Parathyroid adenoma (tissue), 2 donors: ENCODE measurements at regions not wholly inside any gene's neighbourhood (a gene's known extent, or its start where the extent isn't known, plus 50 kb on each side); places are given as distances from the start of the nearest gene placed in this dataset.

ENCODE experiments used
- H2AFZ ChIP-seq: fragments of 300-600 bp; sonication (generic); one replicate; pipeline ENCODE4 v1.7.0; 2017; ENCODE audit warnings: antibody characterized with exemption, mild to moderate bottlenecking
- H3K27ac ChIP-seq: fragments of 300-600 bp; sonication (generic); one replicate; pipeline ENCODE4 v1.7.0; 2017
- H3K27me3 ChIP-seq: fragments of 300-600 bp; sonication (generic); one replicate; pipeline ENCODE4 v1.7.0; 2017; ENCODE audit warnings: low read length; ENCODE audit not compliant: control insufficient read depth, insufficient read depth
- H3K36me3 ChIP-seq: fragments of 300-600 bp; sonication (generic); one replicate; pipeline ENCODE4 v1.7.0; 2017; ENCODE audit warnings: low read length; ENCODE audit not compliant: control insufficient read depth, insufficient read depth
- H3K4me1 ChIP-seq: fragments of 300-600 bp; sonication (generic); one replicate; pipeline ENCODE4 v1.7.0; 2017; ENCODE audit warnings: control low read depth
- H3K4me2 ChIP-seq: fragments of 300-600 bp; sonication (generic); one replicate; pipeline ENCODE4 v1.7.0; 2017; ENCODE audit warnings: low read length
- H3K4me3 ChIP-seq: fragments of 300-600 bp; sonication (generic); one replicate; pipeline ENCODE4 v1.7.0; 2017; ENCODE audit warnings: low read depth, low read length
- H3K79me2 ChIP-seq: fragments of 300-600 bp; sonication (generic); one replicate; pipeline ENCODE4 v1.7.0; 2017; ENCODE audit warnings: control low read depth
- H3K9ac ChIP-seq: fragments of 300-600 bp; sonication (generic); one replicate; pipeline ENCODE4 v1.7.0; 2017; ENCODE audit warnings: mild to moderate bottlenecking
- H3K9me3 ChIP-seq: fragments of 300-600 bp; sonication (generic); one replicate; pipeline ENCODE4 v1.7.0; 2017; ENCODE audit warnings: low read length; ENCODE audit not compliant: control insufficient read depth
- CTCF ChIP-seq: fragments of 300-600 bp; sonication (generic); IDR thresholded peaks from one replicate; pipeline ENCODE4 v1.7.0; 2017; ENCODE audit warnings: antibody characterized with exemption, mild to moderate bottlenecking
- donor health status: primary hyperparathyroidism.

DNA sequence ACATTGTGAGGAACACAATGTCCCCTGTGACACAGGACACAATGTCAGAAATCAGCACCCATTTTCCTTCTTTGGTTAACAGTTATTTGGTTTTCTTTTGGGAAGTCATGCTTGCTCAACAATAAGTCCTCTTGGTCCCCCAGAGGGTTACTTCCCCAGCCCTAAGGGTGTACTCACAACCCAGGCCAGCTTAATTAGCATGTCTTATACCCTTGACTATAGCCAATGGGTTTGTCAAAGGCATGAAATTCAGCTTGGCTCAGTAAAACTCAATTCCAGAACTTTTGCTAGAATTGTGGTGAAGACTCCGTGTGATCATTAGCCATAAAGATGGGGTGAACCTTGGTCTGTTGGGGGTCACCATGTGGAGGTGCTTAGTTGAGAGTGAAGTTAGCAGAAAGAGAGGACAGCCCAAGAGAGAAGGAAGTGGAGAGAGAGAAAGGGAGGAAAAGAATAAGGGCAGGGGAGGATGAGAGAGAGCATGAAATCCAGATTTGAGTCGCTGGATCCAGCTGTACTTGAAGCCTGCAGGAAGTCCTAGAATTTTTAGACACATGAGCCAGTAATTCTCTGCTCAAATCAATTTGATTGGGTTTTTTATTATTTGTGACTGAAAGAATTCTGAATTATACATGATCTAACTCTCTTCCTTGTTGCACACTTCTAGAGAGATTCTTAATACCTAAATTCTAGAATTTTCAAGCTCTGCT lies 321.3 kb upstream of the JAG1 start:
- no peak overlapping the region for H3K27ac ChIP-seq
- no peak for TF ChIP-seq CTCF
- no peak overlapping the region for H3K9ac ChIP-seq

GRCh38 chr20:10998476-10998875 lies 324.7 kb upstream of the JAG1 start:
- H3K4me2 ChIP-seq, result no peak overlapping the region
- no peaks in the 10 kb centered on the region for H3K79me2 ChIP-seq
- no peaks in the 10 kb centered on the region for H3K27me3 ChIP-seq
- no peak overlapping the region for H2AFZ ChIP-seq
- H3K27ac ChIP-seq, result no peak overlapping the region
- no peak for TF ChIP-seq CTCF
- H3K36me3 ChIP-seq, result no peaks in the 10 kb centered on the region
- H3K4me1 ChIP-seq, result no peaks in the 10 kb centered on the region
- H3K9me3 ChIP-seq, result no peaks in the 10 kb centered on the region
- no peak overlapping the region for H3K4me3 ChIP-seq
- H3K9ac ChIP-seq, result no peak overlapping the region

More for the DNA sequence above, 321.3 kb upstream of the JAG1 start:
- Histone ChIP-seq H2AFZ (no peak overlapping the region), H3K4me2 (no peak overlapping the region), H3K4me1 (no peaks in the 10 kb centered on the region), H3K27me3 (no peaks in the 10 kb centered on the region), H3K9me3 (no peaks in the 10 kb centered on the region), H3K36me3 (no peaks in the 10 kb centered on the region), H3K79me2 (no peaks in the 10 kb centered on the region), H3K4me3 (no peak overlapping the region)

GRCh38 chr20:11000416-11000815 lies 326.6 kb upstream of the JAG1 start:
- Histone ChIP-seq H3K4me2 (no peak overlapping the region), H3K27me3 (no peaks in the 10 kb centered on the region)

DNA sequence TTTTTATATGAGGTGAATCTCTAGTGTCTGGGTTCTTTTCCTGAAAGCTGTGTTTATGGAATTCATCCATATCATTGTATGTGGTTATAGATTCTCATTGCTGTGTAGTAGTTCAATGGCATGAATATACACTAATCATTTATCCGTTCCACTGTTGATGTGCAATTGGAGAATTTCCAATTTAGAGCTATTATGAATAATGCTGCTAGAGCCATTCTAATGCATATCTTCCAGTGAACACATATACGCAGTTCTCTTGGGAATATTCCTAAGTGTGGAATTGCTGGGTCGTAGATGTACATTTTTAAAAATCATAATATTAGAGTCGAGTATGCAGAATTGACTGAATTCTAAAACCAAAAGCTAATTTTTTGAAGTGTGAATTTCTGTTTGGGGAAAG lies 327.5 kb upstream of the JAG1 start:
- no peaks in the 10 kb centered on the region for H3K79me2 ChIP-seq
- H3K27me3 ChIP-seq, result no peaks in the 10 kb centered on the region
- no peaks in the 10 kb centered on the region for H3K36me3 ChIP-seq

More at GRCh38 chr20:11000416-11000815, 326.6 kb upstream of the JAG1 start:
- TF ChIP-seq CTCF, result no peak
- H3K36me3 ChIP-seq, result no peaks in the 10 kb centered on the region
- no peak overlapping the region for H3K4me3 ChIP-seq
- H3K79me2 ChIP-seq, result no peaks in the 10 kb centered on the region
- no peaks in the 10 kb centered on the region for H3K9me3 ChIP-seq
- H3K4me1 ChIP-seq, result no peaks in the 10 kb centered on the region
- no peak overlapping the region for H3K27ac ChIP-seq
- H3K9ac ChIP-seq, result no peak overlapping the region
- H2AFZ ChIP-seq, result no peak overlapping the region

More for the DNA sequence above, 327.5 kb upstream of the JAG1 start:
- no peaks in the 10 kb centered on the region for H3K9me3 ChIP-seq
- no peak overlapping the region for H3K27ac ChIP-seq
- no peak overlapping the region for H3K4me2 ChIP-seq
- H3K9ac ChIP-seq, result no peak overlapping the region
- no peaks in the 10 kb centered on the region for H3K4me1 ChIP-seq
- no peak overlapping the region for H3K4me3 ChIP-seq
- TF ChIP-seq CTCF, result no peak
- no peak overlapping the region for H2AFZ ChIP-seq
